Neural progenitor cell (in vitro differentiated cells): ENCODE measurements at regions not wholly inside any gene's neighbourhood (a gene's known extent, or its start where the extent isn't known, plus 50 kb on each side); places are given as distances from the start of the nearest gene placed in this dataset.

Experiments used
- DNase-seq: peaks from one replicate; pipeline ENCODE4 v3.0.0-alpha.2; 2016; ENCODE audit warnings: low spot score
- H2AFZ ChIP-seq: fragments of 200-600 bp; sonication (generic); replicated peaks from 2 replicates; pipeline ENCODE4 v1.6.1; 2016; ENCODE audit warnings: antibody characterized with exemption
- H3F3A ChIP-seq: fragments of 200-600 bp; sonication (generic); 2 replicates; pipeline ENCODE4 v1.6.1; 2016; ENCODE audit warnings: antibody characterized with exemption, low read depth
- H3K27ac ChIP-seq: fragments of 200-600 bp; sonication (generic); 2 replicates; pipeline ENCODE4 v1.5.1; 2016; ENCODE audit warnings: mild to moderate bottlenecking
- H3K27me3 ChIP-seq: fragments of 200-600 bp; sonication (generic); 2 replicates; pipeline ENCODE4 v1.6.1; 2016; ENCODE audit warnings: mild to moderate bottlenecking, moderate library complexity
- H3K36me3 ChIP-seq: fragments of 200-600 bp; sonication (generic); 2 replicates; pipeline ENCODE4 v1.5.1; 2016
- H3K4me1 ChIP-seq: fragments of 200-600 bp; sonication (generic); 2 replicates; pipeline ENCODE4 v1.6.1; 2016; ENCODE audit warnings: mixed run types
- H3K4me2 ChIP-seq: fragments of 200-600 bp; sonication (generic); 2 replicates; pipeline ENCODE4 v1.6.1; 2016
- H3K4me3 ChIP-seq: fragments of 200-600 bp; sonication (generic); 2 replicates; pipeline ENCODE4 v1.5.1; 2016
- H3K79me2 ChIP-seq: fragments of 200-600 bp; sonication (generic); 2 replicates; pipeline ENCODE4 v1.6.1; 2016; ENCODE audit warnings: low read depth
- H3K9ac ChIP-seq: fragments of 200-600 bp; sonication (generic); 2 replicates; pipeline ENCODE4 v1.6.1; 2016
- H3K9me3 ChIP-seq: fragments of 200-600 bp; sonication (generic); 2 replicates; pipeline ENCODE4 v1.5.1; 2016; ENCODE audit warnings: low read depth
- H4K20me1 ChIP-seq: fragments of 200-600 bp; sonication (generic); 2 replicates; pipeline ENCODE4 v1.6.1; 2016; ENCODE audit warnings: low read depth
- H3K27ac Mint-ChIP-seq: 3 replicates; pipeline ENCODE4 v1.8.0; 2021; ENCODE audit warnings: mixed read lengths
- H3K27me3 Mint-ChIP-seq: 2 replicates; pipeline ENCODE4 v1.8.0; 2022; ENCODE audit warnings: low read depth, mild to moderate bottlenecking, inconsistent platforms, moderate library complexity, mixed read lengths; ENCODE audit not compliant: insufficient read depth
- H3K36me3 Mint-ChIP-seq: 3 replicates; pipeline ENCODE4 v1.8.0; 2021; ENCODE audit warnings: mixed read lengths
- H3K4me1 Mint-ChIP-seq: 3 replicates; pipeline ENCODE4 v1.8.0; 2021; ENCODE audit warnings: mixed read lengths
- H3K4me3 Mint-ChIP-seq: 3 replicates; pipeline ENCODE4 v1.8.0; 2021; ENCODE audit warnings: mild to moderate bottlenecking, moderate library complexity, mixed read lengths
- H3K9me3 Mint-ChIP-seq: 3 replicates; pipeline ENCODE4 v1.8.0; 2020; ENCODE audit warnings: mixed read lengths
- CTCF ChIP-seq: fragments of 200-600 bp; sonication (generic); IDR thresholded peaks from 2 replicates; pipeline ENCODE4 v1.5.1; 2017; ENCODE audit warnings: antibody characterized with exemption, mild to moderate bottlenecking
- EZH2 ChIP-seq: fragments of 200-600 bp; sonication (generic); IDR thresholded peaks from 2 replicates; pipeline ENCODE4 v1.6.1; 2017; ENCODE audit warnings: antibody characterized with exemption, mild to moderate bottlenecking, moderate library complexity
- EZH2phosphoT487 ChIP-seq: fragments of 200-600 bp; sonication (generic); IDR thresholded peaks from 2 replicates; pipeline ENCODE4 v1.6.1; 2017; ENCODE audit warnings: antibody characterized with exemption

GRCh38 chr12:113724794-113725556 is 241.2 kb downstream of the RBM19 start:
- Histone ChIP-seq H3K4me1 (peaks cover 17% of the 10 kb centered on the region), H3K4me3 (no peak overlapping the region), H3K9ac (no peak overlapping the region), H3K27me3 (no peaks in the 10 kb centered on the region), H3K9me3 (no peaks in the 10 kb centered on the region), H3K79me2 (no peaks in the 10 kb centered on the region), H3K27ac (no peak overlapping the region), H3F3A (peaks cover 7% of the 10 kb centered on the region), H3K4me2 (no peak overlapping the region), H3K36me3 (no peaks in the 10 kb centered on the region), H4K20me1 (no peaks in the 10 kb centered on the region), H2AFZ (no peak overlapping the region)
- Mint-ChIP-seq H3K36me3 (no peaks in the 10 kb centered on the region), H3K9me3 (no peaks in the 10 kb centered on the region), H3K27ac (no peak overlapping the region), H3K27me3 (peaks cover 14% of the 10 kb centered on the region), H3K4me1 (peaks cover 22% of the 10 kb centered on the region), H3K4me3 (no peak overlapping the region)
- DNase-seq: no peak
- no peak for TF ChIP-seq EZH2phosphoT487
- TF ChIP-seq EZH2: no peak
- TF ChIP-seq CTCF: no peak

GRCh38 chr12:113723631-113724030 is 242.5 kb downstream of the RBM19 start:
- H3K27ac Mint-ChIP-seq: peak overlapping the region; percentile 59
- Histone ChIP-seq H3K9me3 (no peaks in the 10 kb centered on the region), H3K4me2 (no peak overlapping the region), H3K27me3 (no peaks in the 10 kb centered on the region), H3K9ac (no peak overlapping the region), H4K20me1 (no peaks in the 10 kb centered on the region), H3K4me1 (peaks cover 20% of the 10 kb centered on the region), H3K79me2 (no peaks in the 10 kb centered on the region), H3K4me3 (no peak overlapping the region), H3K36me3 (no peaks in the 10 kb centered on the region), H3F3A (peaks cover 7% of the 10 kb centered on the region), H3K27ac (no peak overlapping the region), H2AFZ (no peak overlapping the region)
- no peak for TF ChIP-seq EZH2phosphoT487
- TF ChIP-seq EZH2: no peak
- no peak for TF ChIP-seq CTCF
- H3K27me3 Mint-ChIP-seq: peaks cover 15% of the 10 kb centered on the region
- no peak overlapping the region for H3K4me3 Mint-ChIP-seq
- no peak for DNase-seq
- peaks cover 32% of the 10 kb centered on the region for H3K4me1 Mint-ChIP-seq
- no peaks in the 10 kb centered on the region for H3K36me3 Mint-ChIP-seq
- H3K9me3 Mint-ChIP-seq: no peaks in the 10 kb centered on the region

- Mint-ChIP-seq H3K27ac (no peak overlapping the region), H3K27me3 (peaks cover 17% of the 10 kb centered on the region), H3K36me3 (no peaks in the 10 kb centered on the region), H3K4me1 (peaks cover 36% of the 10 kb centered on the region), H3K9me3 (no peaks in the 10 kb centered on the region), H3K4me3 (no peak overlapping the region)
- no peak overlapping the region for H3K4me2 ChIP-seq
- TF ChIP-seq EZH2 (no peak), CTCF (no peak), EZH2phosphoT487 (no peak)
- H3F3A ChIP-seq: peaks cover 7% of the 10 kb centered on the region
- no peak overlapping the region for H3K9ac ChIP-seq
- no peaks in the 10 kb centered on the region for H3K36me3 ChIP-seq
- no peaks in the 10 kb centered on the region for H4K20me1 ChIP-seq
- H3K4me1 ChIP-seq: peaks cover 22% of the 10 kb centered on the region
- H3K79me2 ChIP-seq: no peaks in the 10 kb centered on the region
- no peak overlapping the region for H3K27ac ChIP-seq
- no peak overlapping the region for H2AFZ ChIP-seq
- H3K9me3 ChIP-seq: no peaks in the 10 kb centered on the region
- DNase-seq: no peak
- no peaks in the 10 kb centered on the region for H3K27me3 ChIP-seq
- H3K4me3 ChIP-seq: no peak overlapping the region
These were observed 243.4 kb downstream of the RBM19 start for GRCh38 chr12:113722747-113723146.
